K562 (cell line): ENCODE measurements at regions not wholly inside any gene's neighbourhood (a gene's known extent, or its start where the extent isn't known, plus 50 kb on each side); places are given as distances from the start of the nearest gene placed in this dataset.

ENCODE experiments used
- ATAC-seq: fragments of 200-7000 bp; cut with Tn5 transposase; 3 replicates; pipeline ENCODE4 v1.9.1; 2020; ENCODE audit warnings: moderate library complexity
- BruUV-seq: library from RNA; stranded (reverse); fragments of 400-500 nt; replicated peaks from 2 replicates; lab custom pipeline; 2021; lab: Mats Ljungman, UMichigan
- CTCF ChIA-PET: fragments of 300-600 bp; formaldehyde crosslinking; extraction: SDS; loops from one replicate; lab custom pipeline; 2021; ENCODE audit warnings: low intra/inter-chr PET ratio; lab: Yijun Ruan, JAX
- POLR2A ChIA-PET: fragments of 300-600, 350-650 bp; sonication (Branson Sonifier 250); formaldehyde crosslinking; extraction: SDS; loops from one replicate; lab custom pipeline; 2021; ENCODE audit warnings: antibody characterized with exemption, inconsistent platforms; lab: Yijun Ruan, JAX
- DNase-seq, 4 experiments: peaks; one replicate each; pipeline versions ENCODE4 v3.0.0 to v3.0.0-alpha.2; 2011 to 2018; ENCODE audit warnings: low spot score in 3 of 4, mixed read lengths in 3 of 4; ENCODE audit errors: extremely low read depth in 1 of 4
- FAIRE-seq: peaks from 2 replicates; lab custom pipeline; 2011; peaks lifted over from hg19 to GRCh38; lab: Jason Lieb, UNC
- H2AFZ ChIP-seq: 2 replicates; pipeline ENCODE4 v1.6.0; 2011; ENCODE audit warnings: low read depth, low read length, control low read depth, inconsistent platforms
- H3K27ac ChIP-seq: fragments of 200-600 bp; 3 replicates; pipeline ENCODE4 v1.8.0; 2011; ENCODE audit warnings: low read depth, mild to moderate bottlenecking, control low read depth, inconsistent platforms, low read length, moderate library complexity, mixed read lengths; ENCODE audit errors: extremely low read depth
- H3K27me3 ChIP-seq, 2 experiments: fragments of 300-600 bp in 1 of 2; 2 replicates in 1 of 2; 3 replicates in 1 of 2; pipeline versions ENCODE4 v1.6.0 to v1.8.0; 2011; ENCODE audit warnings: inconsistent platforms in 2 of 2, low read length in 2 of 2, mild to moderate bottlenecking in 1 of 2, mixed read lengths in 1 of 2, moderate library complexity in 1 of 2; ENCODE audit not compliant: control insufficient read depth in 2 of 2, insufficient read depth in 2 of 2
- H3K36me3 ChIP-seq: fragments of 300-600 bp; 3 replicates; pipeline ENCODE4 v1.8.0; 2011; ENCODE audit warnings: mild to moderate bottlenecking, low read length, inconsistent platforms; ENCODE audit not compliant: control insufficient read depth, insufficient read depth
- H3K4me1 ChIP-seq, 2 experiments: fragments of 200-600 bp in 1 of 2; replicated peaks in 1 of 2; 2 replicates in 1 of 2; 3 replicates in 1 of 2; pipeline versions ENCODE4 v1.5.1 to v1.8.0; 2011; ENCODE audit warnings: inconsistent platforms in 2 of 2, low read length in 2 of 2, mild to moderate bottlenecking in 1 of 2, mixed read lengths in 1 of 2, moderate library complexity in 1 of 2; ENCODE audit not compliant: control insufficient read depth in 2 of 2, insufficient read depth in 2 of 2
- H3K4me2 ChIP-seq: 2 replicates; pipeline ENCODE4 v1.6.1; 2011; ENCODE audit warnings: low read length, control low read depth, inconsistent platforms, mixed read lengths; ENCODE audit not compliant: insufficient read depth
- H3K4me3 ChIP-seq: fragments of 200-600 bp; sonication (generic), shearing (Covaris generic); 2 replicates; pipeline ENCODE4 v1.5.1; 2016; ENCODE audit warnings: control low read depth, inconsistent platforms
- H3K79me2 ChIP-seq: fragments of 200-600 bp; 3 replicates; pipeline ENCODE4 v1.8.0; 2011; ENCODE audit warnings: low read length, inconsistent platforms; ENCODE audit not compliant: control insufficient read depth, insufficient read depth
- H3K9ac ChIP-seq, 2 experiments: 2 replicates each; pipeline versions ENCODE4 v1.6.0 to v1.6.1; 2011; ENCODE audit warnings: low read depth in 2 of 2, low read length in 2 of 2, control low read depth in 1 of 2, inconsistent platforms in 1 of 2, mild to moderate bottlenecking in 1 of 2, mixed read lengths in 1 of 2; ENCODE audit not compliant: insufficient read depth in 1 of 2
- H3K9me1 ChIP-seq: one replicate; pipeline ENCODE4 v1.6.0; 2011; ENCODE audit warnings: inconsistent platforms, mild to moderate bottlenecking, low read length, moderate library complexity; ENCODE audit not compliant: control insufficient read depth, insufficient read depth
- H3K9me3 ChIP-seq: replicated peaks from 2 replicates; pipeline ENCODE4 v1.5.1; 2011; ENCODE audit warnings: low read depth, low read length, inconsistent platforms; ENCODE audit not compliant: control insufficient read depth, insufficient read depth
- H4K20me1 ChIP-seq: replicated peaks from 2 replicates; pipeline ENCODE4 v1.6.1; 2011; ENCODE audit warnings: low read length, inconsistent platforms, mixed read lengths; ENCODE audit not compliant: control insufficient read depth, insufficient read depth
- HIVEP1 ChIP-seq: fragments of 250-450 bp; sonication (Bioruptor Pico); IDR thresholded peaks from 2 replicates; pipeline ENCODE4 v1.4.0; 2020; ENCODE audit warnings: mild to moderate bottlenecking
- PKNOX1 ChIP-seq: fragments of 450-650 bp; IDR thresholded peaks from 2 replicates; pipeline ENCODE4 v1.6.1; 2016
- RERE ChIP-seq: sonication (generic); formaldehyde crosslinking; IDR thresholded peaks from 2 replicates; pipeline ENCODE4 v1.8.0; 2023; ENCODE audit warnings: missing genetic modification reagents, mild to moderate bottlenecking, borderline replicate concordance
- SPI1 ChIP-seq: IDR thresholded peaks from 2 replicates; pipeline ENCODE4 v1.6.1; 2011; ENCODE audit warnings: low read depth, low read length, control low read depth, borderline replicate concordance
- ZBTB1 ChIP-seq: sonication (generic); formaldehyde crosslinking; IDR thresholded peaks from 2 replicates; pipeline ENCODE4 v1.8.1; 2023; ENCODE audit warnings: missing genetic modification reagents, low read depth, mild to moderate bottlenecking, borderline replicate concordance
- ZNF121 ChIP-seq: sonication (generic); formaldehyde crosslinking; conservative IDR thresholded peaks from 2 replicates; pipeline ENCODE4 v1.8.0; 2022; ENCODE audit warnings: missing genetic modification reagents
- ZNF57 ChIP-seq: fragments of 450-650 bp; formaldehyde crosslinking; IDR thresholded peaks from 2 replicates; pipeline ENCODE4 v1.4.0; 2020; ENCODE audit warnings: mild to moderate bottlenecking, moderate library complexity
- WGBS: fragments of 100-300 bp; shearing (Covaris generic); methylation state at CpG from one replicate; pipeline ENCODE4 v1.1.6; 2016; ENCODE audit warnings: low coverage, mixed read lengths; ENCODE audit not compliant: insufficient coverage; ENCODE audit errors: missing lambda C conversion rate; 5-methylcytosine and 5-hydroxymethylcytosine counted together
- in situ Hi-C: fragments of 300-500 bp; cut with MboI; formaldehyde crosslinking; loops from 4 replicates; pipeline ENCODE4 v1.15.0; 2018; ENCODE audit warnings: inconsistent platforms, mixed read lengths
- intact Hi-C: fragments of 100-400 bp; cut with micrococcal nuclease; formaldehyde crosslinking; loops from 2 replicates; pipeline ENCODE4 v1.14.2; 2022

- no peak overlapping the region for H2AFZ ChIP-seq
- no peak for FAIRE-seq
- H3K9ac ChIP-seq = no peak overlapping the region
- ChIA-PET POLR2A (interaction anchor here (0.6 to 0.8 kb wide), 2 partner anchors 25 to 266 kb away, joined by 3 read pairs; no protein-coding TSS in a partner anchor), CTCF (no interaction called here)
- H3K4me3 ChIP-seq = no peak overlapping the region
- BruUV-seq = no TSS peak
- DNase-seq = no peak
- no peak for ATAC-seq
- H3K9me1 ChIP-seq = no peaks in the 10 kb centered on the region
- H3K27ac ChIP-seq = no peak overlapping the region
- H3K79me2 ChIP-seq = no peaks in the 10 kb centered on the region
- H3K27me3 ChIP-seq = peaks cover 47 to 75% of the 10 kb centered on the region in 2 experiments
- in situ Hi-C loops (no loop called here), intact Hi-C loops (no loop called here)
- H4K20me1 ChIP-seq = peaks cover 8% of the 10 kb centered on the region; the same call in 1 of the 2 replicates
- WGBS = under 1% methylated on average over 9 of the region's 9 CpGs
- no peak for TF ChIP-seq HIVEP1 (CRISPR knock-in tag)
- peak; percentile 60; the same call in 1 of the 2 replicates for TF ChIP-seq SPI1
- no peaks in the 10 kb centered on the region for H3K9me3 ChIP-seq
- no peaks in the 10 kb centered on the region for H3K36me3 ChIP-seq
- H3K4me2 ChIP-seq = no peak overlapping the region
- no peaks in the 10 kb centered on the region for H3K4me1 ChIP-seq
Observed at GRCh38 chr7:128177768-128178550, 63.1 kb upstream of the LEP start.

- no peaks in the 10 kb centered on the region for H3K4me1 ChIP-seq
- ChIA-PET POLR2A (interaction anchor here (0.6 to 0.8 kb wide), 3 partner anchors 9 to 879 kb away, joined by 3 to 6 read pairs (median 3); no protein-coding TSS in a partner anchor), CTCF (no interaction called here)
- 0% methylated on average over 3 of the region's 3 CpGs for WGBS
- H3K36me3 ChIP-seq = no peaks in the 10 kb centered on the region
- H3K4me2 ChIP-seq = no peak overlapping the region
- no peak for DNase-seq
- H3K4me3 ChIP-seq = no peak overlapping the region
- H3K27ac ChIP-seq = no peak overlapping the region
- no peak for FAIRE-seq
- H3K9ac ChIP-seq = no peak overlapping the region
- H2AFZ ChIP-seq = no peak overlapping the region
- intact Hi-C loops (no loop called here), in situ Hi-C loops (no loop called here)
- peak; percentile 40; the same call in 1 of the 3 replicates for ATAC-seq
- H3K9me3 ChIP-seq = no peaks in the 10 kb centered on the region
- no peaks in the 10 kb centered on the region for H3K9me1 ChIP-seq
- no TSS peak for BruUV-seq
- H3K79me2 ChIP-seq = no peaks in the 10 kb centered on the region
- H3K27me3 ChIP-seq = peaks cover 42 to 73% of the 10 kb centered on the region in 2 experiments
- peaks cover 8% of the 10 kb centered on the region; the same call in 1 of the 2 replicates for H4K20me1 ChIP-seq
- no peak for TF ChIP-seq ZBTB1 (CRISPR knock-in tag)
- no peak for TF ChIP-seq ZNF121 (CRISPR knock-in tag)
- no peak for TF ChIP-seq PKNOX1
- no peak for TF ChIP-seq ZNF57 (CRISPR knock-in tag)
- TF ChIP-seq RERE (CRISPR knock-in tag) = no peak
Observed at GRCh38 chr7:128178611-128179010, 62.5 kb upstream of the LEP start.
